G401 (cell line): ENCODE measurements at regions not wholly inside any gene's neighbourhood (a gene's known extent, or its start where the extent isn't known, plus 50 kb on each side); places are given as distances from the start of the nearest gene placed in this dataset.
A peak's percentile ranks its signal among the peaks of the same experiment; 100 is the strongest.
"Not testable (repeated sequence)": the region's sequence is repeated elsewhere in the genome, so short reads cannot be mapped to it uniquely, and the experiment has no call there.

Source experiments
- DNase-seq: peaks from one replicate; pipeline ENCODE4 v3.0.0-alpha.2; 2015; ENCODE audit warnings: low spot score
- in situ Hi-C: cut with HindIII; loops from 2 replicates; pipeline ENCODE4 v1.10.0; 2016; ENCODE audit warnings: low sequenced_read_pairs, mixed read lengths

- in situ Hi-C loops: no loop called here
- DNase-seq: no peak
These were observed 1017.3 kb upstream of the EPHA6 start for GRCh38 chr3:95797081-95797480.

- in situ Hi-C loops: no loop called here
- no peak for DNase-seq
These were observed 1015.8 kb upstream of the EPHA6 start for GRCh38 chr3:95798628-95799027.

- DNase-seq: no peak
- in situ Hi-C loops: no loop called here
These were observed 1003.9 kb upstream of the EPHA6 start for GRCh38 chr3:95810462-95810861.

GRCh38 chr3:95813244-95813643 is 1001.1 kb upstream of the EPHA6 start:
- no peak for DNase-seq
- in situ Hi-C loops: no loop called here

- no peak for DNase-seq
- in situ Hi-C loops: no loop called here
These were observed 998.6 kb upstream of the EPHA6 start for GRCh38 chr3:95815828-95816227.

GRCh38 chr3:95826419-95826818 is 988.0 kb upstream of the EPHA6 start:
- in situ Hi-C loops: no loop called here
- DNase-seq: no peak

- in situ Hi-C loops: no loop called here
- DNase-seq: no peak
These were observed 982.2 kb upstream of the EPHA6 start for GRCh38 chr3:95832146-95832545.

- in situ Hi-C loops, DNase-seq: not testable (repeated sequence)
These were observed 953.8 kb upstream of the EPHA6 start for GRCh38 chr3:95860628-95861027.

- in situ Hi-C loops: no loop called here
- no peak for DNase-seq
These were observed 930.6 kb upstream of the EPHA6 start for GRCh38 chr3:95883801-95884200.

- in situ Hi-C loops: no loop called here
- DNase-seq: no peak
These were observed 927.8 kb upstream of the EPHA6 start for GRCh38 chr3:95886616-95887015.

GRCh38 chr3:95887114-95887513 is 927.3 kb upstream of the EPHA6 start:
- in situ Hi-C loops: no loop called here
- no peak for DNase-seq

GRCh38 chr3:95894820-95895219 is 919.6 kb upstream of the EPHA6 start:
- in situ Hi-C loops: no loop called here
- DNase-seq: no peak

- no peak for DNase-seq
- in situ Hi-C loops: no loop called here
These were observed 914.9 kb upstream of the EPHA6 start for GRCh38 chr3:95899494-95899893.

- in situ Hi-C loops: no loop called here
These were observed 914.5 kb upstream of the EPHA6 start for GRCh38 chr3:95899911-95900310.

GRCh38 chr3:95901948-95902347 is 912.4 kb upstream of the EPHA6 start:
- DNase-seq: no peak
- in situ Hi-C loops: no loop called here

More at GRCh38 chr3:95899911-95900310, 914.5 kb upstream of the EPHA6 start:
- DNase-seq: no peak

- in situ Hi-C loops: no loop called here
- no peak for DNase-seq
These were observed 909.2 kb upstream of the EPHA6 start for GRCh38 chr3:95905182-95905581.

- in situ Hi-C loops: no loop called here
- DNase-seq: no peak
These were observed 902.6 kb upstream of the EPHA6 start for GRCh38 chr3:95911767-95912166.

- in situ Hi-C loops: no loop called here
- DNase-seq: no peak
These were observed 890.7 kb upstream of the EPHA6 start for GRCh38 chr3:95923496-95924210.

- in situ Hi-C loops: no loop called here
- DNase-seq: peak; percentile 25
These were observed 887.4 kb upstream of the EPHA6 start for GRCh38 chr3:95926904-95927501.

GRCh38 chr3:95934181-95934580 is 880.2 kb upstream of the EPHA6 start:
- no peak for DNase-seq
- in situ Hi-C loops: no loop called here

GRCh38 chr3:95939235-95939809 is 875.1 kb upstream of the EPHA6 start:
- DNase-seq: no peak
- in situ Hi-C loops: no loop called here
